NCI-H2196 treated with DMSO at 0.1 percent for 48 hours (cell line): ENCODE measurements at regions not wholly inside any gene's neighbourhood (a gene's known extent, or its start where the extent isn't known, plus 50 kb on each side); places are given as distances from the start of the nearest gene placed in this dataset.
A peak's percentile ranks its signal among the peaks of the same experiment; 100 is the strongest.
"Not testable (repeated sequence)": the region's sequence is repeated elsewhere in the genome, so short reads cannot be mapped to it uniquely, and the experiment has no call there.

Source experiments
- DNase-seq: peaks from one replicate; lab custom pipeline; 2025; ENCODE audit not compliant: unreplicated experiment; lab: John Stamatoyannopoulos, UW

DNA sequence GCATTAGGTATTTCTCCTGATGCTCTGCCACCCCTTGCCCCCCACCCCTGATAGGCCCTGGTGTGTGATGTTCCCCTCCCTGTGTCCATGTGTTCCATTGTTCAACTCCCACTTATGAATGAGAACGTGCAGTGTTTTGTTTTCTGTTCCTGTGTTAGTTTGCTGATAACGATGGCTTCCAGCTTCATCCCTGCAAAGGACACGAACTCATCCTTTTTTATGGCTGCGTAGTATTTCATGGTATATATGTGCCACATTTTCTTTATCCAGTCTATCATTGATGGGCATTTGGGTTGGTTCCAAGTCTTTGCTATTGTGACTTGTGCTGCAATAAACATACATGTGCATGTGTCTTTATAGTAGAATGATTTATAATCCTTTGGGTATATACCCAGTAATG is 109.7 kb upstream of the PITX1 start:
- not testable (repeated sequence) for DNase-seq

DNA sequence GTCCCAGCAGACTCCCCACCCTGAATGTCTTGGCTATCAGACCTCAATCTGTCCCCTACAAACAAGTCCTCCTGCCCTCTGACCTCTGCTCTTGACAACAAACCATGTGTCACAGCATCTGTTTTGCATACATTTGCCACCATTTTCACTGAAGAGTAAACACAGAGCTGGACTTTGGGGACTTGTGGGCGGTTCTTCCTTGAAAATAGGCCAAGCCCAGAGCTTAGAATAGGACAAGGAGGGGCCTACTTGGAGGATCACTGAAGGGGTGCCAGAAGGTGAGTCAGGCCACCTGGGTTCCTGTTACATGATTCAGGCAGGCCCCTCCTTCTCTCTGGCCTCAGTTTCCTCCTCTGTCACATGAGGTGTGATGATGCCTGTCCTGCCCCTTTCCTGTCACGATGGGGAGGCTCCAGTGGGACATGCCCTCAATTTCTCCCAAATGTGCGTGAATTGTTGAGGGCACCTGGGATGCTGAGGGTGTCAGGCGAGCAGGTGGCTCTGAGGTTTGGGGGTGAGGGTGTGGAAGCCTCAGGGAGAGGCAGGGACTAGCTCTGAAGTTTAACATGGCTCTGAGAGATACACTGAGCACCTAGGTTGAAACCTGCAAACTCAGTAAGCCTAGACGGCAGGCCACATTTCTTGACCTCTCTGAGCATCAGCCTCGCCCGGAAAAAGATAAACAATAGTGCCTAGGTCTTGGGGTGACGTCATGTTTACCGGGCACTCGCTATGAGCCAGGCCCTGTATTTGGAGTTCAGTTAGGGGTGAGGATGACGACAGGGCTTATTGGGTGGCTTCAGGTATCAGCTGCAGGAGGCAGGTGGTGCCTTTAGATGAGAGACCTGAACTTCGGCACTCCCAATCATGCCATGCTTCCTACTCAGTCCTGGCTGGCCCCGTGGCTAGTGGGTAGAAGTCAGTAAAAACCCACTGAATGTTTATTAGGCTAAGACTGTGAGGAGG is 107.6 kb upstream of the PITX1 start:
- DNase-seq = peak; percentile 44

DNA sequence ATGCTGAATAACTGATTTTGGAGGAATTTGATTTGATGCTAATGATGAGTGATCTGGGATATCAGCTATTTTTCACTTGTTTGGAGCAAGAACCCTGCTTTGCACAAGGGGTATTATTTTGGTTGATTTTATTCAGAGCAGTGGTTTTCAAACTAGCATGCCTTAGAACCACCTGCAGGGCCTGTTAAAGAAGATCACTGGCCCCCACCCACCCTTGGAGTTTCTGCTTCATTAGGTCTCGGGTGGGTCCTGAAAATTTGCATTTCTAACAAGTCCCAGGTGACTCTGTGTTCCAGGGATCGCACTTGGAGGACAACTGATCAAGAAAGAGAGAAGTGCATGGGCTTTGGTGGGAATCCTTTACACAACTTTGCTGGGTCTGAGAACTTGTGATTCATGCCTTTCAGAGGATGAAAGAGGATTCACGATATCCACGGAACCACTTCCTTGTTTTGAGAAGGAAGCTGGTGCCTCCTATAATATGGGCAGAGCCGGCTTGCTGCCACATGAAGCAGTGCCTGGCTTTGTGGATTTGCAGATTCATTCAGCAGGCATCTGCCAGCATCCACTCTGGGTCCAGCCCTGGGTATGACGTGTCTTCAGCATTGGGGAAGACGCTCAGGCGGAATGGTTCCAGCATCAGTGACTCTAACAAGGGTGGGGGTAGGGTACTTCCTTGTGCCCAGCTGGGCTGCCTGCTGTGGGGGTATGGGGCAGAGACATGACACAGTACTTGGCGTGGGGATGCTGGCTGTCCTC is 106.6 kb upstream of the PITX1 start:
- DNase-seq = no peak

DNA sequence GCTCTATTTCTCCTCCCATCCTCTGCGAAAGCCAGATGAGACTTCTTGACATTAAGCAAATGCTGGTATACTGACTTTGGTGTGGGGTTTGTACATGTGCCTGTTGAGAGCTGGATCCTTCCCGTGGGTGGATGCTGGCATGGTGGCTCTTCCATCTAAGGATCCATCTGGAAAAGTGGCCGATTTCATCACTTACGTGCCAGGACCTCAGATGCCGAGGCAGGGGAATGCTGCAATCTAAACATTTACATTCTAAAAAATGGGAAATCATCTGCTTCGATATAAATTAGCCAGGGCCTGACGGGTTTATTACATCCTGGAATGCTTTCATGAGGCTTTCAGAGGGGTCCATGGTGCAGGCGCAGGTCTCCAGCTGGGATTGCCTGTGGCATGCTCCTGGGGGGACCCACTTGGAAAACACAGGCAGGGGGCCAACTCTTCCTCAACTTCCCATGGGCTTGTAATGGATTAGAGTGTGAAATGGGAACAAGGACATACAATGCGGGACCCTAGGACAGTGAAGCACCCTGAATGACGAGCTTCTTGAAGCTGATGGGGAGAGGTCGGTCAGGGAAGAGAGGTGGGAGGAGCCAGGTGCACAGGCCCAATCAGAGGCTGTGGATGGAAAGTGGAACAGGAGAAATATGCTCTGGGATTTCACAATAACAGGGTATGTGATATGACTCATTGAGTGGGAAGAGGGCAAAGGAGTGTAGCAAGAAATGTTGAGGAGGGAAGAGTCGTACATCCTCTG is 105.5 kb upstream of the PITX1 start:
- no peak for DNase-seq

DNA sequence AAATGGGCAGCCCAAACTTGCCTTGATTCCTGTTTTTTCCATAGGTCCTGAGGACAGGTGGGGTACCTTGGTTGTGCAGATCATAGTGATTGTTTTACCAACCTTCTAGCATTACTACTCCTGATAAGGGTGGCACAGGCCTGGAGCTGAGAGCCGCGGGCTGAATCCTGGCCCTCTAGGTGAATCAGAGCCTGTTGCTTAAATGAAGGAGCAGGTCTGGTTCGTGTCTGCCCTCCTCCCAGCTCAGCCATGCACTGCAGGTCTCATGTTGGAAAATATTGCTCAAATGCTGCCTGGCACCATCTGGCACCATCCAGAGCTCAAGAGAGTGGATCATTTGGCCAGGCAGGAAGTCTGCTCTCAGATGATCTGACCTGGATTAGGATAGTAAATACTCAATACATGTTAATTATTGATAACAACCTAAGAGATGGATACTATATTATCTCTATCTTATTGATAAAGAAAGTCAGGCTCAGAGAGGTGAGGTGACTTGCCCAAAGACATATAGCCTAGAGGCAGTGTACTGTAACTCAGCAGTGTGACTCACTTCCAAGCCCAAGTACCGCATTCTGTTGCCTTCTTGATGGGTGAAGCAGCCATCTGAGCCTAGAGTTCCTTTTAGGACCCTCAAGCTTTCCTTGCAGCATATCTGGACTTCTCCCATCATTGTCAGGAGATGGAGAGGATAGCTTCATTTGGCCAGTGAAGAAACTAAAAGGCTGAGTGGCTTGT is 104.3 kb upstream of the PITX1 start:
- DNase-seq = no peak

DNA sequence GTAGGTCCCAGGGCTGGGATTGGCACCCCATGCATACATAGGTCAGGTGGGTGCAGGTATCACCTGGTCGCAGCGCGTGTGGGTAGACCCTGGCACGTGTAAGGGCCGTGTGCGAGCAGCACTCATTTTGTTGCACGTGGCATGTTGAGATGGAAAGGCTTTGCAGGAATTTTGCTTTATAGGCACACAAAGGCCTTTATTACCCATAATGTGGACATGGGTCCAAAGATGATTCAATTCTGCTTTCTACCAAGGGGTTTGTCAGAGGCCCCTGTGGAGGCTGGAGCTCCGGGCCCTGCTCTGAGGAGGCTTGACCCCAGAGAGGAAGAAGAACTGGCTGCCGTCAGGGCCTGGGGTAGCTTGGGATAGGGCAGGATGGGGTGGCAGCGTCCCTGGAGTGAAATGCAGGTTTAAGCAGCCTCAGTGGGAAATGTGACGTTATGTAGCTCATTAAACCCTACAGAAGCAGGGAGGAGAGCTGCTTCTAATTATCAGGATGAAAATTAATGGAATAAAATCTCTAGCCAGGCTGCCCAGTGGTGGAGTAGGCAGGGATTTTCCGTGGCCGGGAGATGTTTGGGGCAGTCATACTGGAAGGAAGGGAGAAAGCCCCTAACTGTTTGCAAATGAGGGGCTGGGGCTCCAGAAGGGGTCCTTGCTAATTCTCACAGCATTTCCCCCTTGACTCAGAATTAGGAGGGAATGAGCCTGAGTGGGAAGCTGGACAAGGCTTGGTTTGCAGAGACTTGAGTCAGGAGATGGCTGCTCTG is 103.3 kb upstream of the PITX1 start:
- no peak for DNase-seq

DNA sequence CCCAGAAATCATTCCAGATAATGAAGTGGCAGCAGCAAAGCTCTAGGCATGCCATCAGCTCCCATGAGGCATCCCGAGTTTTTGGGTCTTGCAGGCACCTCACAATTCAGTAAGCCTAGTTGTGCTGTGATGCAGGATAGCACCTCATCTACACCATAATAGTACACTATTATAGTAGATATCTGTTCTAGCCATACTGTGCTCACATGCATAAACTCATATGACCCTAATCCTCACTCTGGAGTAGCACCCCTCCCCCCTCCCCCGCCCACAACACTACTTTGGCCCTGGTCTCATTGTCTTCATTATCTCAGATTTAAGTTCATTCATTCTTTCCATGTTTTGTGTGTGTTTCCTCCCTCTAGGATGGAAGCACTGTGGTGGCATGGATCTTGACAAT is 102.5 kb upstream of the PITX1 start:
- no peak for DNase-seq

DNA sequence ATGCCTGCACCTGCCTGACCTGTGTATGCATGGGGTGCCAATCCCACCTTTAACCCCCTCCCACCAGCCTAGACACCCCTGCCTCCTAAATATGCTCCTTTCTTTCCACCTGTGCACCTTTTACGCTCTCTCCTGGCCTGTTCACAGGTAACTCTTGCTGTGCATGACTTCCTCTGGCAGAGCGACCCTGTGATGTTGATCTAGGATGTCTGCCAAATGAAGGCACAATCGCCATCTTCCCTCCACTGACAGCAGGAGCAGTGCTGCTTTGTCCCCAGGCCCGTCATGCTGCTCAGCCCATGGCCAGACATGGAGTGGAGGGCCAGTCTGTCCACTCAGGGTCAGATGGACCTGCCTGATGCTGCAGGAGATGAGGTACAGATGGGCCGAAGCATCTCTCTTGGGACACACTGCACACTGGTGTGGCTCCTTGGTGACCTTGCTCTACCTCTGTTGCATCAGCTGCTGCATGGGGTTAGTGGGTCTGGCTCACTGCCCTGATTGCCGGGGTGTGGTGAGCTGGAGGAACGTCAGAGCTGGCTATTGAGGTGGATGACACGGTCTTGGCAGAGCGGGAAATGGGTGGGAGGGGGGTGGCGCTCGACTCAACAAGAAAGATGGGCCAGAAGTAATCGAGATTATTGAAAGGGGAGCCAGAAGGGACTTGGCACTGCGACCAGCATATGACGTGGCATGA is 101.7 kb upstream of the PITX1 start:
- peak; percentile 79 for DNase-seq

DNA sequence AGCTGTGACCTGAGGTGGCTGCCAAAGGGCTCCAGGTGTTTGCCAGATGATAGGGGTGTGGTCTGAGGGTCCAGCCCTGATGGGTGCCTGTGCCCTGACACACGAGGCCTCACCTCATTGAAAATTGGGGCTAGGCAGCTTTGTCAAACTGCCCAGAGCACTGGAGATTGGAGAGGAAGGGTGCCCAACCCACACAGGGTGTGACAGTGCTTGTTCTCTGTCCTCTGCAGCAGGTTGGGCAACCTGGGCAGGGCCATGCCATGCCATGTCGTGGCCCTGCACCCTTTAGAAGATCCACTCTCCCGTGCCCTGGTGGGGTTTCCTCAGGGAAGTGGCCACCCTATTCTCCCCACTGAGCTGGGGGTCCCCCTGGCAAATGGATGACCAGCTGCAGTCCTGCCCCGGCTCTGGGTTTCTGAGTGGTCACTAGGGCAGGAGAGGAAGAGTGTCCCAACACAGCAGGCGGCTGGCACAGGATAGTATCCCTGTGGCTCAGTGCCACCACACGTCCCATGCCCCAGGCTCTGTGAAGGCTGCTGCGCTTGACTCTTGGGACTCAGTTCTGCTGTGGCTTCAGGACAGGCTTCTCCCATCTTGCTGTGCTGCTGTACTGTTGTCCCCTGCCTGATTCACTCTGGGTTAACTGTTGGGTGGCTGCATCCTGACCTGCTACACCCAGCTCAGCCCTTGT is 100.8 kb upstream of the PITX1 start:
- DNase-seq = no peak

DNA sequence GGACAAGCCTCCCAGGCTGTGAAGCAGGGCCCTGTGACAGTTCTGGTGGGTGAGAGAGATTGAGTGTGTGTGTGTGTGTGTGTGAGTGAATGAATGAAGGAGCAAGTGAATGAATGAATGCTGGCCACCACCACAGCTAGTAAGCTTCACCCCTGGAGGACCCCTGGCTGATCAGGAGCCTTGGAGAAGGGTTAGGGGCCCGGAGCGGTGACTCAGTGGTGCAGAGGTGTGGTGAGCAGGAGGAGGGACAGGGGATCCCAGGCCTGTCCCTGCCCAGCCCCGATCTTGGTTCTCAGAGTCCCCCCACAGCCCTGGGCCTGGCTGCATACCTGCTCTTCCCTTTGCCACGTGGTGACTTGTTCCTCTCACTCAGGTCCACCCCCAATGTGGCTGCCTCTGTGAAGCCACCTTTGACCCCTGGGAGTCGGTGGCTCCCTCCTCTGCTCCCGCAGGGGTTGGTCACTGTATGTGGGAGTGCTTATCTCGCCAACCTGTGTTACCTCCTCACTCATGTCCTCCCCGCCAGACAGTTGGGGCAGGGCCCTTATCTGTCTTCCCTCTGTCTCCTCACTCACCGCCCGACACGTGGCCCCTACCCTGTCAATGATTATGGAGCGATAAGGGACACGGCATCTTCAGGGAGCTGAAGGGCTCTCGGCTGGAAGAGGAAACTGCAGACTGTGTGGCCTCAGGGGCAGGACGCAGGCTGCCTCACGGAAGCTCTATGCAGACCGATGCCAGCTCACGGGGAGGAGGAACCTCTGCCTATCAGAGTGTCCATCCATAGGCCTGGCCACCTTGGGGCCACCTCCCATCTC is 99.9 kb upstream of the PITX1 start:
- DNase-seq = no peak

DNA sequence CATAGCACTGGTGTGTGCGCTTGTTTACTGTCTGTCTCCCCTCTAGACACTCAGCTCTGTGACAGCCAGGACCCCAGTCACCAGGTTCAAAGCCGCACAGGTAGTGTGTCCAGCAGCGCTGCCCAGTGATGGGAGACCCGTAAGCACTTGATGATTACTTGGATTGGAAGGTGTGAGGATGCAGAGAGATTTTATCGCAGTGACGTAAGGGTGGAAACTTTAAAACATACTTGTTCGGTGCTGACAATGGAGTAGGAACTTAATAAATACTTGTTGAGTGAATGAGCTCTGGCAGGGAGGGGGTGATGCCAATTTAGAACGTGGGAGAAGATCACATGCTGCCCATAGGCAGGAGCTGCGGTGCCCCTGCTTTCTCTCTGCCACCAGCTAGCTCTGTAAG is 99.2 kb upstream of the PITX1 start:
- DNase-seq = no peak

DNA sequence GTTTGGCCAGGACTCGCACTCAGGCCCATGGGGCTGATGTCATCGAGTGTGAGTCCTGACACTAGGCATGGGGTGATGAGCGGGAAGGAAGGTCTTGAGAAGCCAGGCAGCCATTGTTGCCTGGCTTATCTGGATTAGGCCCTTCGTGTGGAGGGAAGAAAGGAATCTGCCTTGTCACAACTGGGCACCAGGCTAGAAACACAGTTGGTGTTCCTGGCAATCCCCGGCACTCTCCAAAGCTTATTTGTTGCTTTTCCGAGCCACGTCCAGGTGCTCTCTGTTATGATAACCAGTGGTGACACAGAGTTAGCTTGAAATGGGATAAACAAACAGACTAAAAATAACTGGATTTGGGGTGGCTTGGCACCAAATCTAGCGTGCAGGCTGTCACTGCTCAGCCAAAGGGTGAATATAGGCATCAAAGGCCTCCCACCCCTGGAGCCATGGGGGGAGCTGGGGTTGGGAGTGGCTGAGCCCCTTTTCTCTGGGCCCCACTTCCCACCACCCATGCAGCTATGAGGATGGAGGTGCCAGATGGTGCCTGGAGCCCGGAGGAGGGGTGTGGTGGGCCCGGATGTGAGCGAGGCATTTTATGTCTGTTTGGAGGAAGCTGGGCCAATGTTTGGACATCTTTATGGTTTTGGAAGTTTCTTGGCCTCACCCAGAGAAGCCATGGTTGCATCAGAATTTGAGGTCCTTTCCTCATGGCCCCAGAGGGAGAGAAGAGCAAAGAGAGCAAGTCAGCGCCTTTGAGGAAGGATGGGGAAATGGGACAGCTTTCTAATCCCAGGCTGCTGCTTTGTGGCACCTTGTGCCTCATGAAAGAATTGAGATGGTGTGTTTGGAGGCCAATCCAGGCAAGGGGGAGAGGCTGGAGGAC is 98.0 kb upstream of the PITX1 start:
- no peak for DNase-seq

DNA sequence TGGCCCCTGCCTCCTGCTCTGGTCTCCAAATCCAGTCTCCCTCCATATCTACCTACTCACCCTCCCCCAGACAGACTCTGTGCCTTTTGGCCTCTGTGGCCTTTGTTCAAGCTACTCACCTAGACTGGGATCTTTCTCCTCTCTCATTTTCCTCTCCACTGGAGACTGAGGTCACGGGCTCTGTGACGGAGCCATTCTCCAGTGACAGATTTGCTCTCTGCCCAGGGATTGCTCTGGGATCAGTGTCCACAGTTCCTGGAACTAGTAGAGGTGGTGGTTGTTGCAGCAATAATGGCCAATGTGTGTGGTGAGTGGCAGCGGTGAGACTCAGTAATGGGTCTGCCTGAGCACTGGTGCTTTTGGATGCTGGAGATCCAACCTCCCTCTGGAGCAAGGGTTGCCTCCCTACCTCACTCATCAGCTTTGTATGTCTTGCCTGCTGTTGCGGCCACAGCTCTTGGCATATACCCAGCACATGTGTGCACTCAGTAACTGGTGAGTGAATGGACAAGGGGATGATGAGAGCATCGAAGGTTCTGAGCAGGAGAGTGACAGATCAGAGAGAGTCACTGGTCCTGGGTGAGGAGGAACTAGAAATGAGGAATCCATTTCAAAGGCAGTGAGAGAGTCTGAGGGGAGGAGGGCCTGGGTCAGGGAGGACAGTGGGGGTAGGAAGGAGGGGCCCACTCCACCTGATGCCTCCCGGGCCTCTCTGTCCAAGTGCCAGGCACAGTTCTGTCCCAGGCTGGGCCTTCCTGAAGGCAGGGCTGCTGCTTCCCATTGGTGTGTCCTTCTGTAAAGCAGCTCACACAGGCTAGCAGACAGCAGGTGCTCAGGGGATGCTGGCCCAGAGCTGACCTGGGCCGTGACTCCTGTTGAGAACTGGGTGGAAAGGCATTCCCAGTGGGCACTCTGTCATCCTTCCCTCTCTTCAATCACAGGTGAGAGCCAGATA is 96.5 kb upstream of the PITX1 start:
- DNase-seq = no peak

DNA sequence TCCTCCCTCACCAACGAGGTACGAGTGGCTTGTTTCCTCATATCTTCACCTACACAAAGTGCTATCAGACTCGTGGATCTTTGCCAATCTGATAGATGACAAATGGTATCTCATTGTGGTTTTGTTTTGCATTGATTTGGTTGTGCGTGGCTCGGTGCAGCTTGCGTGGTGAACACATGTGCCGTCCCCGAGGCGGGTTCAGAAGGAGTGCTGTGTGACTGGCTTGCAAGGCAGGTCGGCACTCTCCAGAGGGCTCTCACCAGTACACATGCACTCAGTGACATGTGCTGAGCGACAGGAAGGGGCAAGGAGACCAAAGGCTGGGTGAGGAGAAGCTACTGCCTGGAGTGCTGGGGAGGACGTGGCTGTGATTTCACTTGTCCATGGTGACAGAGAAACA is 95.3 kb upstream of the PITX1 start:
- no peak for DNase-seq

DNA sequence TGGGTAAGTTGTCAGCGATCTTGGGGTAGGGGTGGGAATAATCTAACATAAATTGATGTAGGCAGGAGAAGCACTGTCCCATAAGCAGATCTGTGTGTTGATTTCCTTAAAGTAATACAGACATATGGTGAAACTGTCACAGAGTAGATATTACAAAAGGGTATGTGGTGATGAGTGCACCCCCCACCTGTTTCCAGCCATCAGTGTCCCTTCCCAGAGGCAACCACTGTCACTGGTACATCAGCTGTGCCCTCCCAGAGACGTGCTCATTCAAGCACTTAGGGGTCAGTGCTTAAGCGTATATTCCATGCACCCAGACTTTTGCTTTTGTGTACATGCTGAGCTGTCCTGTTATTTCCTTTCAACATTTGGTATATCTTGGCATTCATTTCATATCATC is 94.3 kb upstream of the PITX1 start:
- DNase-seq = no peak
